ENCODE measurements at regions not wholly inside any gene's neighbourhood (a gene's known extent, or its start where the extent isn't known, plus 50 kb on each side); places are given as distances from the start of the nearest gene placed in this dataset.

DNA sequence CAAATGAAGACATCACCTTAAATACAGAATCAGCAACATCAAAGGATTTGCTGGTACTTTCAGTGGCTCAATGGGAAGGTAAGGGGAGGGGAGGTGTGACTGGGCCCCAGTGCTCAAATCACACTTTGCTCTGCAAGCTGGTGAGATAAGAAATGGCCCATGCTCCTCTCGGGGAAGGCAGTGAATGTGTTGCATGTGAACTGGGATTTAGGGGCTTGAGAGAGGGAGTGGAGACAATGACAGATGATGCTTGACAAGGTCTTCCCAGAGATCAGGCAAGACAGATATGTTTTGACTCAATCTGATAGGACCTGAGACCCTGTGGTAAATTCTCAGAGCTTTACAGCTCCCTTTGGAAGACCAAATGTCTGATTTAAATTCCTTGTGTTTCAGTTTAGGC lies 233.0 kb upstream of the PROK2 start:
- no peak for TF ChIP-seq EZH2 (IDR thresholded peaks at IDR 0.05; ENCODE audit: borderline replicate concordance, low read depth, low read length, poor library complexity, severe bottlenecking)
- TF ChIP-seq, protein P1, sequence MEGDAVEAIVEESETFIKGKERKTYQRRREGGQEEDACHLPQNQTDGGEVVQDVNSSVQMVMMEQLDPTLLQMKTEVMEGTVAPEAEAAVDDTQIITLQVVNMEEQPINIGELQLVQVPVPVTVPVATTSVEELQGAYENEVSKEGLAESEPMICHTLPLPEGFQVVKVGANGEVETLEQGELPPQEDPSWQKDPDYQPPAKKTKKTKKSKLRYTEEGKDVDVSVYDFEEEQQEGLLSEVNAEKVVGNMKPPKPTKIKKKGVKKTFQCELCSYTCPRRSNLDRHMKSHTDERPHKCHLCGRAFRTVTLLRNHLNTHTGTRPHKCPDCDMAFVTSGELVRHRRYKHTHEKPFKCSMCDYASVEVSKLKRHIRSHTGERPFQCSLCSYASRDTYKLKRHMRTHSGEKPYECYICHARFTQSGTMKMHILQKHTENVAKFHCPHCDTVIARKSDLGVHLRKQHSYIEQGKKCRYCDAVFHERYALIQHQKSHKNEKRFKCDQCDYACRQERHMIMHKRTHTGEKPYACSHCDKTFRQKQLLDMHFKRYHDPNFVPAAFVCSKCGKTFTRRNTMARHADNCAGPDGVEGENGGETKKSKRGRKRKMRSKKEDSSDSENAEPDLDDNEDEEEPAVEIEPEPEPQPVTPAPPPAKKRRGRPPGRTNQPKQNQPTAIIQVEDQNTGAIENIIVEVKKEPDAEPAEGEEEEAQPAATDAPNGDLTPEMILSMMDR (conservative IDR thresholded peaks at IDR 0.05; ENCODE audit: low read depth, low read length) = no peak
- H3K4me3 ChIP-seq (ENCODE audit: low read depth, low read length, poor library complexity, severe bottlenecking) = no peak overlapping the region
- CTCF ChIA-PET = no interaction called here
- H3K27me3 ChIP-seq (replicated peaks; ENCODE audit: insufficient read depth, low read depth, low read length, poor library complexity) = no peaks in the 10 kb centered on the region
- intact Hi-C loops (cut with micrococcal nuclease; ENCODE audit: unreplicated experiment) = no loop called here
- no TSS peak for BruUV-seq (replicated peaks)
- H3K4me1 ChIP-seq (ENCODE audit: insufficient read depth, low read length, poor library complexity, severe bottlenecking) = no peaks in the 10 kb centered on the region
- no peak for DNase-seq (ENCODE audit: low spot score)
- POLR2A ChIA-PET (ENCODE audit: low non-redundant PET) = no interaction called here
- no peak overlapping the region for H3K27ac ChIP-seq (ENCODE audit: low read depth, low read length, poor library complexity, severe bottlenecking)
- no peaks in the 10 kb centered on the region for H3K36me3 ChIP-seq (ENCODE audit: insufficient read depth, low read length, poor library complexity, severe bottlenecking)
- no peaks in the 10 kb centered on the region for H3K9me3 ChIP-seq (ENCODE audit: low read depth, low read length, poor library complexity, severe bottlenecking)

DNA sequence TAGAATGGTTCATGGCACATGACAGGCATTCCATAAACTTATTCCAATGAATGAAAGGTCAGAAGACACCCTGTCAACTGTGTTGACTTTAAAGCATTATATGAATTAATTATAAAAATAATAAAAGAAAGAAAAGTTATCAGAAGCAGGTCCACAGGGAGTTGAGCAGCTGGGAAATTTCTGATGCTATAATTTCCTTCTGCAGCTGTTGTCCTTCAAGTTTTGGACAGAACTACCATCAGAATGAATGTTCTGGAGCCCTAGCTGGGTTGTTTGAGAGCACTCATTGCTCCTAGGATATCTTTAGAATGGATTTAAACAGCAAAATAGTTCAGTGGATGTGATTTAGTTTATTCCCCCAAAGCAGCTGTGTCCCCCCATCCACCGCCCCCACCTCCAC lies 232.4 kb upstream of the PROK2 start:
- Histone ChIP-seq H3K27ac (ENCODE audit: low read depth, low read length, poor library complexity, severe bottlenecking) (no peak overlapping the region), H3K9me3 (ENCODE audit: low read depth, low read length, poor library complexity, severe bottlenecking) (no peaks in the 10 kb centered on the region), H3K4me3 (ENCODE audit: low read depth, low read length, poor library complexity, severe bottlenecking) (no peak overlapping the region), H3K27me3 (replicated peaks; ENCODE audit: insufficient read depth, low read depth, low read length, poor library complexity) (no peaks in the 10 kb centered on the region), H3K36me3 (ENCODE audit: insufficient read depth, low read length, poor library complexity, severe bottlenecking) (no peaks in the 10 kb centered on the region), H3K4me1 (ENCODE audit: insufficient read depth, low read length, poor library complexity, severe bottlenecking) (no peaks in the 10 kb centered on the region)
- ChIA-PET CTCF (no interaction called here), POLR2A (ENCODE audit: low non-redundant PET) (no interaction called here)
- TF ChIP-seq EZH2 (IDR thresholded peaks at IDR 0.05; ENCODE audit: borderline replicate concordance, low read depth, low read length, poor library complexity, severe bottlenecking) = no peak
- TF ChIP-seq, protein P1 (conservative IDR thresholded peaks at IDR 0.05; ENCODE audit: low read depth, low read length) = no peak
- no TSS peak for BruUV-seq (replicated peaks)
- intact Hi-C loops (cut with micrococcal nuclease; ENCODE audit: unreplicated experiment) = no loop called here
- no peak for DNase-seq (ENCODE audit: low spot score)

DNA sequence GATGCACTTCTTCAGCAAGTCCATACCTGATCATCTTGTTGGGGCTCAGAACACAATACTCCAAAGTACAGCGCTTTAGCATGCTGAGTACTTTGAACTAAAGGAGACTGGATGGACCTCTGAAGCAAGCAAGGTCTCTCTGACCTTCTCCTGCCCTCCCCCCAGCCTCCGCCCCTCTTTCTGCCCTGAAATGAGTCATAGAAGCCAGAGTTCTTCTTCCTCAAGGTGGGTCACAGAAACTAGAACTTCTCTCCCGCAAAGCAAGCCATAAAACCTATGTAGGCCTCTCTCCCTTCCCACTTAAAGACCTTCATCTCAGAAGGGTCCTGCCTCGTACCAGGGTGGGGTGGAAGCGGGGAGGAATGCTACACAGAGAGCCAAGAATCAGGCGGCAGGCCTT lies 230.5 kb upstream of the PROK2 start:
- no TSS peak for BruUV-seq (replicated peaks)
- Histone ChIP-seq H3K4me3 (ENCODE audit: low read depth, low read length, poor library complexity, severe bottlenecking) (no peak overlapping the region), H3K27ac (ENCODE audit: low read depth, low read length, poor library complexity, severe bottlenecking) (no peak overlapping the region), H3K36me3 (ENCODE audit: insufficient read depth, low read length, poor library complexity, severe bottlenecking) (no peaks in the 10 kb centered on the region), H3K9me3 (ENCODE audit: low read depth, low read length, poor library complexity, severe bottlenecking) (no peaks in the 10 kb centered on the region), H3K27me3 (replicated peaks; ENCODE audit: insufficient read depth, low read depth, low read length, poor library complexity) (no peaks in the 10 kb centered on the region), H3K4me1 (ENCODE audit: insufficient read depth, low read length, poor library complexity, severe bottlenecking) (no peaks in the 10 kb centered on the region)
- CTCF ChIA-PET = no interaction called here
- intact Hi-C loops (cut with micrococcal nuclease; ENCODE audit: unreplicated experiment) = no loop called here
- TF ChIP-seq, protein P1 (conservative IDR thresholded peaks at IDR 0.05; ENCODE audit: low read depth, low read length) = no peak
- TF ChIP-seq EZH2 (IDR thresholded peaks at IDR 0.05; ENCODE audit: borderline replicate concordance, low read depth, low read length, poor library complexity, severe bottlenecking) = no peak
- no peak for DNase-seq (ENCODE audit: low spot score)
- POLR2A ChIA-PET (ENCODE audit: low non-redundant PET) = no interaction called here
